Glutamatergic neuron (in vitro differentiated cells): ENCODE measurements at regions not wholly inside any gene's neighbourhood (a gene's known extent, or its start where the extent isn't known, plus 50 kb on each side); places are given as distances from the start of the nearest gene placed in this dataset.

Source experiments
- DNase-seq: peaks from one replicate; pipeline ENCODE4 v3.0.0; 2022
- H3K27ac Mint-ChIP-seq: one replicate; pipeline ENCODE4 v1.8.0; 2020; ENCODE audit warnings: mild to moderate bottlenecking, mixed read lengths, inconsistent platforms; ENCODE audit not compliant: unreplicated experiment
- H3K27me3 Mint-ChIP-seq: one replicate; pipeline ENCODE4 v1.8.0; 2020; ENCODE audit warnings: mild to moderate bottlenecking, moderate library complexity, mixed read lengths, inconsistent platforms; ENCODE audit not compliant: unreplicated experiment
- H3K36me3 Mint-ChIP-seq: one replicate; pipeline ENCODE4 v1.8.0; 2020; ENCODE audit warnings: mild to moderate bottlenecking, mixed read lengths, inconsistent platforms; ENCODE audit not compliant: unreplicated experiment
- H3K4me1 Mint-ChIP-seq: one replicate; pipeline ENCODE4 v1.8.0; 2020; ENCODE audit warnings: mild to moderate bottlenecking, low read depth, mixed read lengths, inconsistent platforms; ENCODE audit not compliant: unreplicated experiment
- H3K4me3 Mint-ChIP-seq: one replicate; pipeline ENCODE4 v1.8.0; 2020; ENCODE audit warnings: mild to moderate bottlenecking, mixed read lengths, inconsistent platforms; ENCODE audit not compliant: unreplicated experiment
- H3K9me3 Mint-ChIP-seq: one replicate; pipeline ENCODE4 v1.8.0; 2020; ENCODE audit warnings: mild to moderate bottlenecking, moderate library complexity, mixed read lengths, inconsistent platforms; ENCODE audit not compliant: unreplicated experiment
- TF ChIP-seq, protein P1 (sequence below): fragments of 200-600 bp; sonication (generic); IDR thresholded peaks from one replicate; pipeline ENCODE4 v1.5.0; 2021; ENCODE audit not compliant: partially characterized antibody, unreplicated experiment

GRCh38 chr2:117055499-117056375, 758.8 kb upstream of the DDX18 start:
- Mint-ChIP-seq H3K36me3 (no peaks in the 10 kb centered on the region), H3K4me1 (peaks cover 9% of the 10 kb centered on the region), H3K4me3 (no peak overlapping the region), H3K27me3 (peaks cover 5% of the 10 kb centered on the region), H3K27ac (no peak overlapping the region), H3K9me3 (peaks cover 1% of the 10 kb centered on the region)
- no peak for DNase-seq
- TF ChIP-seq, protein P1, sequence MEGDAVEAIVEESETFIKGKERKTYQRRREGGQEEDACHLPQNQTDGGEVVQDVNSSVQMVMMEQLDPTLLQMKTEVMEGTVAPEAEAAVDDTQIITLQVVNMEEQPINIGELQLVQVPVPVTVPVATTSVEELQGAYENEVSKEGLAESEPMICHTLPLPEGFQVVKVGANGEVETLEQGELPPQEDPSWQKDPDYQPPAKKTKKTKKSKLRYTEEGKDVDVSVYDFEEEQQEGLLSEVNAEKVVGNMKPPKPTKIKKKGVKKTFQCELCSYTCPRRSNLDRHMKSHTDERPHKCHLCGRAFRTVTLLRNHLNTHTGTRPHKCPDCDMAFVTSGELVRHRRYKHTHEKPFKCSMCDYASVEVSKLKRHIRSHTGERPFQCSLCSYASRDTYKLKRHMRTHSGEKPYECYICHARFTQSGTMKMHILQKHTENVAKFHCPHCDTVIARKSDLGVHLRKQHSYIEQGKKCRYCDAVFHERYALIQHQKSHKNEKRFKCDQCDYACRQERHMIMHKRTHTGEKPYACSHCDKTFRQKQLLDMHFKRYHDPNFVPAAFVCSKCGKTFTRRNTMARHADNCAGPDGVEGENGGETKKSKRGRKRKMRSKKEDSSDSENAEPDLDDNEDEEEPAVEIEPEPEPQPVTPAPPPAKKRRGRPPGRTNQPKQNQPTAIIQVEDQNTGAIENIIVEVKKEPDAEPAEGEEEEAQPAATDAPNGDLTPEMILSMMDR: no peak

DNA sequence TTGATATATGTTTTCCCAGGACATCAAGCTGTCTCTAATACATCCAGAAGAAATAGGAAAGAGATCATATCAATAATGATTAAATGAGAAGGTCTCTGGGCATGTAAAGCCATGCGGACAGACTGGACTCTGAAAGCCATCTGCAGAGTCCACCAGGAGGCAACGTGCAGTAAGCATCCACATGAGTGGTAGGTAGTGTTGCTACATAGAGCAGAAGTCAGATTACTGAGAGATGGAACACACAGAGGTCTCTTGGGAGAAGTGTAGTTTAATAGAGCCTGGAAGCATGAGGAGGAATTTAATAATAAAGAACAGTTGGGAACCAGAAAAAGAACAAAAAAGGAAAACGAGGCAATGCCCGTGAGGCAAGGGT, 758.1 kb upstream of the DDX18 start:
- TF ChIP-seq, protein P1: no peak

GRCh38 chr2:117057016-117057415, 757.5 kb upstream of the DDX18 start:
- Mint-ChIP-seq H3K36me3 (no peaks in the 10 kb centered on the region), H3K27ac (no peak overlapping the region), H3K9me3 (peaks cover 1% of the 10 kb centered on the region), H3K4me1 (peaks cover 9% of the 10 kb centered on the region), H3K4me3 (no peak overlapping the region), H3K27me3 (peaks cover 5% of the 10 kb centered on the region)
- DNase-seq: no peak
- TF ChIP-seq, protein P1: no peak

More for the DNA sequence above, 758.1 kb upstream of the DDX18 start:
- Mint-ChIP-seq H3K9me3 (peaks cover 1% of the 10 kb centered on the region), H3K4me3 (no peak overlapping the region), H3K36me3 (no peaks in the 10 kb centered on the region), H3K27me3 (peaks cover 5% of the 10 kb centered on the region), H3K27ac (no peak overlapping the region), H3K4me1 (peaks cover 9% of the 10 kb centered on the region)
- DNase-seq: no peak

DNA sequence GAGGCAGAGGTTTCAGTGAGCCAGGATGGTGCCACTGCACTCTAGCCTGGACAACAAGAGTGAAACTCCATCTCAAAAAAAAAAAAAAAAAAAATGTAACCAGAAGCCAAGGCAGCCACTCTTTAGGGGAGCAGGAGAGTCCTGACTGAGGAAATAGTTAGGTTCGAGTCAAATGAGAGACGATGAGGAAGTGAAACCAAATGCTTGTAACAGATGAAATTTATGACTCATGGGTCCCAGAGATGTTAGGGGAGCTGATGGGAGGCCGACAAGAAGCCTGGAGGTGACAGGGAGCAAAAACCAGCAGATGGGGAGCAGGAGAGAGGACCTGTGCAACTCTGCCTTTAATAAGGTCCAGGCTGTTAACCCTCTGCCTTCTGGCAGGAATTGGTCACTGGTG, 756.1 kb upstream of the DDX18 start:
- no peaks in the 10 kb centered on the region for H3K36me3 Mint-ChIP-seq
- TF ChIP-seq, protein P1: no peak
- DNase-seq: no peak
- H3K27me3 Mint-ChIP-seq: peaks cover 5% of the 10 kb centered on the region
- no peak overlapping the region for H3K27ac Mint-ChIP-seq
- H3K4me3 Mint-ChIP-seq: no peak overlapping the region
- H3K4me1 Mint-ChIP-seq: peaks cover 9% of the 10 kb centered on the region
- peaks cover 1% of the 10 kb centered on the region for H3K9me3 Mint-ChIP-seq

- peaks cover 3% of the 10 kb centered on the region for H3K4me1 Mint-ChIP-seq
- no peak overlapping the region for H3K27ac Mint-ChIP-seq
- no peak for DNase-seq
- no peaks in the 10 kb centered on the region for H3K9me3 Mint-ChIP-seq
- no peaks in the 10 kb centered on the region for H3K36me3 Mint-ChIP-seq
- no peaks in the 10 kb centered on the region for H3K27me3 Mint-ChIP-seq
- H3K4me3 Mint-ChIP-seq: no peak overlapping the region
- TF ChIP-seq, protein P1: no peak
Observed at GRCh38 chr2:117064021-117064420, 750.5 kb upstream of the DDX18 start.
